CD4-positive, alpha-beta T cell treated with Interleukin-4 for 1 hour (primary cell): ENCODE measurements at regions not wholly inside any gene's neighbourhood (a gene's known extent, or its start where the extent isn't known, plus 50 kb on each side); places are given as distances from the start of the nearest gene placed in this dataset.
"Not testable (repeated sequence)": the region's sequence is repeated elsewhere in the genome, so short reads cannot be mapped to it uniquely, and the experiment has no call there.

Source experiments
- DNase-seq, 2 donors: peaks; one replicate each; pipeline ENCODE4 v3.0.0-alpha.2; 2020 to 2022

DNA sequence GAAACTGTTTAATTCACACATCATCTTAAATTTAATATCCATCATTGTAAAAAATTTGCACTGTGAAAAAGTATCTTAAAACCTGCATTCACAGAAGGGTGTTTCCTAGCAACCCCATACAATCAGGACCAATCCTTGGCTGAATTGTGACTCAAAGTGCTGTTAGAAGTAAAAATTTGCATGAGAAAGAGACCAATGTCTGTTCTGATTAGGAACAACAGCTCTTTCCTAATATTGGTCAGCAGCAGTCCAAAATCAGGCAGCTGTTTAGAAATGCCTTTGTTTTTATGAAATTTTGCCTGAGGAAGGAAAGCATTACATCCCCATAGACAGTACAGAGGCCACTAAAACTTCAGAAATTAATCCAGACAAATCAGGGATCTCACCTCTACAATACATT is 987.0 kb downstream of the HACE1 start:
- no peak for DNase-seq

GRCh38 chr6:103872233-103872632 is 987.5 kb downstream of the HACE1 start:
- DNase-seq: no peak

- no peak for DNase-seq
Observed at GRCh38 chr6:103870970-103871369, 988.7 kb downstream of the HACE1 start.

GRCh38 chr6:103862297-103862696 is 997.4 kb downstream of the HACE1 start:
- no peak for DNase-seq

DNA sequence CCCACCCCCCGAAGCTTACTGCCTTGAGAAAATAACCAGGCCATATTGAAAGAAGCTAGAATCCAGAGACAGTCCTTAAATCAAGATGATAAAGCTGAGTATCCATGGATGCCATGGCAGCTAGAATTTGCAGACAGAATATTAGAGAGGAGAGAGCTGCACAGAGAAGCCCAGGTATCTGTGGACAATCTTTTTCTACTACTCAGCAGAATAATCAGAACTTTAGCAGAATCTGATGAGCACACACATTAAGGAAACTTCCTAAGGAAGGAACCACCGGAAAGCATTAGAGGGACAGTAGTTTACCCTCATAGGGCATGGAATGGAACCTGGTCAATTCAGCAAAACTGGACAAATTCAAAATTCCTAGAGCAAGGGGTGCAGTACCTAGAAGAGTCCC is 1001.7 kb downstream of the HACE1 start:
- no peak for DNase-seq

DNA sequence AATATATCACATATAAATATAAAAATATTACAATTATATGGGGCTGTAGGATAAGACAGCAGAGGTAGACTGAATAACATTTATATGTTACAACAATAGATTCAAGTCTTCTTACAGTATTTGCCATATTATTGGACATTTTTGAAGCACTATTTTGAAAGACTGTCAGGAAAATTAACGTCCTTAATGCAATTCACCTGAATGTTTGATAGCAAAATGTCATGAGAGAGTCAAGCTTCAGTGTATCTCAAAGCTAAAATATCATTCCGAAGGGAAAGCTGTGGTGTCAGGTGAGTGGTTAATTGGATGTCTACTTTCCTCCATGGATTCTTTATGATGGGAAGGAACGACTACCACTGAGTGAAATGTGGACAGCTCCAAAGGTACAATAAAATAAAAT is 1004.0 kb downstream of the HACE1 start:
- DNase-seq: no peak

GRCh38 chr6:103854059-103854458 is 1005.7 kb downstream of the HACE1 start:
- DNase-seq: no peak

DNA sequence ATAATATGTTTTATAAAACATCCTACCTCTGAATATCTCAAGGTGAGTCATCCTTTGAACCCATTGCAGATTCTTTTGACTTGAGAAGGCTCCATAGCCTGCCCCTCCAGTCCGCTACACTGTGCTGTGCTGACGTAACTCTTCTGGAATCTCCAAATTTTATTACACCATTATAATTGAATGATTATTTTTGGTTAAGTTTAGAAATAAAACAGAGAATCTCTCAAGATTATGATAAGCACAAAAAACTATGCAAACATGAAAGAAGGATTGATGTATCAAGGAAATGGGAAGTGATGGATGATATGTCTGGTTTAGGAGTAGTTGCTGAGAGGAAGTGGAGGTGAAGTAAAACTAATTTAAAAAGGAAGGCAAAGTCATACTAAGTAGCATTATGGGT is 1021.3 kb downstream of the HACE1 start:
- DNase-seq: no peak

- no peak for DNase-seq
Observed at GRCh38 chr6:103826209-103826608, 1033.5 kb downstream of the HACE1 start.

DNA sequence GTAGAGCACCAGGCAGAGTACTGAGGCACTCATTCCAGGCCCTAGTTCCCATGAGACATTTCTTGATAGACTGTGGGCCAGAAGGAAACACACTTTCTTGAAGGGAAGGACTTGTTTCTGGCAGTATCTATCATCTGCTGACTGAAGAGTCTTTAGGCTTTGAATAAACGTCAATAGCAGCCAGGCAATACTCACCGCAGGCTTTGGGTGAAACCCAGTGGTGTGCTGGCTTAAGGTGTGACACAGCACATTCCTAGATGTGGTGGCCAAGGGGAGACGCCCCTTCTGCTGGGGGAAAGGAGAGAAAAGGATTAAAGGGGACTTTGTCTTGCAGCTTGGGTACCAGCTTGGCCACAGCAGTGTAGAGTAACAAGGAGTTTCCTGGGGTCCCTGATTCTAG is 1039.6 kb downstream of the HACE1 start:
- no peak for DNase-seq

DNA sequence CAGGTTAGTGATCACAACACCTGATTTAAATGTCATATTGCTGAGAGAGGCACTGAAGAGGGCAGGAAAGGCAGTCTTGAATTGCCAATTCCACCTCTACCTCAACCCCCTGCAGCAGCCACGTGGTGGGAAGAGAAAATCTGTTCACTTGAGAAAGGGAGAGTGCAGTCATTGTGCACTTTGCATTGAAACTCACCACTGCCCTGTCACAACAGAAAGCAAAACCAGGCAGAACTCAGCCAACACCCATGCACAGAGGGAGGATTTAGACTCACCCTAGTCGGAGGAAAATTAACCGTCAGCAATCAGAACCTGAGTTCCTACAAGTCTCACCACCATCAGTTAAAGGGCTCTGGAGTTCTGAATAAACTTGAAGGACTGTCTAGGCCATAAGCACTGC is 1040.2 kb downstream of the HACE1 start:
- no peak for DNase-seq

DNA sequence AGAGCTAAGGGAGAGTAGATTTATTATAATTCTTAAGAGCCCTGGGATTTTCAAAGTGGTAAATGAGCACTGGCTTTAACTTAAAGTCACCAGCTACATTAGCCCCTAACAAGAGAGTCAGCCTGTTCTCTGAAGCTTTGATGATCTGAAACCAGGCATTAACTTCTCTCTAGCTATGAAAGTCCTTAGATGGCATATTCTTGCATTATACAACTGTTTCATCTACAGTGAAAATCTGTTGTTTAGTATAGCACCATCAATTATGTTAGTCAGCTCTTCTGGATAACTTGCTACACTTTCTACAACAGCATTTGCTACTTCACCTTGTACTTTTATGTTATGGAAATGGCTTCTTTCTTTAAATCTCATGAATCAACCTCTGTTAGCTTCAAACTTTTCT is 1046.7 kb downstream of the HACE1 start:
- no peak for DNase-seq

- DNase-seq: not testable (repeated sequence)
Observed at GRCh38 chr6:103801901-103802479, 1057.7 kb downstream of the HACE1 start.

DNA sequence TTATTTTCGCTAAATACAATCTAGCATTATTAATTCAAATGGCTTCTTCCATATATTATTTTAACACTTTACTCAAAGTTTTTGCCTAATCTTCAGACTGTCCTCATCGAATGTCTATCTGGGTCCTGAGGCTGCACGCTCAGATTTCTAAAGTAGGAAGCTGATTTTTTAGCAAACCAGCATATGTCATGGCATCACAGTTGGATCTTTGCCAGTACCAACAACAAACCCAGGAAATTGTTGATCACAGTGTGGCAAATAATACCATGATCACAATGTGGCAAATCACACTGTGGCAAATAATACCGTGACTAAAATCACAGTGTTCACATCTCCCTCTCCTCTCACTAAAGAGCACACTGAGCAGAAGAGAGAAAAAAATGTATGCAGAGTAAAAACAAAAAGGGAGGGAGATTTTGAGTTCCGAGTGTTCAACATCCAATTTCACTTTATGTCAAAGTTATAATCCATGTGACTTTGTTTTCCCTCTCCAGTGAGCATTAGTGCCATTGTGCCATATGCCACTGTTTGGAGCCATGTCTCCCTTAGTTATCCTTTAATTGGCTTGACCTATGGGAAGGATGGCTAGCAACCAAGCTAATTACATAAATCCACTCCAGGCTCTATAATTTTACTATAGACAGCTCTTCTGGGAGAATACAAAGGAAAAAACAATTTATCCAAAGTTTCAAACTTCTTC is 1059.6 kb downstream of the HACE1 start:
- DNase-seq: no peak

DNA sequence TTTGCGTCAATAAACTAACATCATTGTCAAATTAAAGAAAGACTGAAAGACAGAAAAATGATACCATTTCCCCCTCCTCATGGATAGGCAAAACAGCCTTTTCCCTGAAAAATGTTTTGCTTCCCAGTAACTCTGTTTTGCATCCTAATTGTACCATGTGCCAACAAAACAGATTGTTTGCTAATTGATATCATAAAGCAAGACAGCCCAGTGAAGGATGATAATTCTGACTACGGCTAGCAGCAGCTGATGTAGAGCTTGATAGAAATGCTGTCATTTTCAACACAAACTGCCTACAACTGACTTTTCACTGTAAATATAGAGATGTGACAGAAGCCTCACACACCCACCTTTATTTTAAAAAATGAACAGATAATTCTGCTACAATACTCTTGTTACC is 1061.6 kb downstream of the HACE1 start:
- no peak for DNase-seq

DNA sequence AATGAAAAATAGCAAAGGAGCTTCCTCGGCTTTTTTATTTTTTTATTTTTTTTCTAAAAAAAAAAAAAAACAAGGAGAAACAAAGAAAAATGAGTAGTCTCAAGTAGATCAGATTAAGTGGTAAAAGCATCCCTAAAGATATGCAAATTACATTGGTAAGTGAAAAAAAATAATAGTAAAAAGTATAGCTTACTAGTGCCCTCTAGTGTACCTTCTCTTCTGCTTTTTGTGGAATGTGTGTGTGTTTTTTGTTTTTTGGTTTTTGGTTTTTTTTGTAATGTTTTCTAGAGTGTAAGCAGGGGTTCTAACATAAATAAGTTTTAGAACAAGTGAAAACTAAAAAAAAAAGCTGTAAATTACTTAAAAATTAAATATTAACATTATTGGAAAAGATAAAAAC is 1062.0 kb downstream of the HACE1 start:
- no peak for DNase-seq

DNA sequence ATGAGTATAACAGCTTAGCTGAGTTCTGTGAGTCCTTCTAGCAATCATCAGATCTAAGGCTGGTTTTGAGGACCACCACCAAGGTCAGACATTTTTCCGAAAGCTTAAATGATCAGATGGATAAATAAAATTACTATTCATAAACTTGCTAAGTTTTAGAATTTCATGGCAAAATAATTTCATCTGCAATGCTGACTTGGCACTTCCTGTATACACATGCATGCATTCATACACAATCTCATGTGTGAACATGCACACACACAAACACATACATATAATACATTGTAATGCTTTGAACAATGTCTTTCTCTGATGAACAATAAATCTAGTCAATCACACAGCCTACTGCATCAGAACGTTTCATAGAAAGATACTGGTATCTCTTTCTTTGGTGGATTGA is 1068.3 kb downstream of the HACE1 start:
- no peak for DNase-seq

GRCh38 chr6:103784117-103784516 is 1075.6 kb downstream of the HACE1 start:
- DNase-seq: no peak

DNA sequence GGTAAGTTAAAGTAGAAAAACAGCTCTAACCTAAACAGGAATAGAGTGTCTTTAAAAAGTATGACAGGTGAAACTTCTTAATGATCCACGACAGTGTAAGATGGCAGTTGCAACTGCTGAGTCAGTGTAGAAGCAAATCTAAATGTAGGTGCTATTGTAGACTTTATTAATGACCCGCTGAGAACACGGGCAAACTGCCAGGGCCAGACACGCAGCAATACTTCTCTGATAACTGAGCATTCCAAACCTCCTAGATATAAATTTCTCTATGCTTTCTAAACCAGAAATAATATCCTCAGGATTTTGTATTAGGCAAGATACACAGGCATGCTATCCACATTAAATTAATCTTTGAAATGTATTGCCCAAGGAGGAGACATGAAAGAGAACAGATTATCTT is 1076.4 kb downstream of the HACE1 start:
- no peak for DNase-seq

GRCh38 chr6:103769431-103769830 is 1090.3 kb downstream of the HACE1 start:
- DNase-seq: no peak

DNA sequence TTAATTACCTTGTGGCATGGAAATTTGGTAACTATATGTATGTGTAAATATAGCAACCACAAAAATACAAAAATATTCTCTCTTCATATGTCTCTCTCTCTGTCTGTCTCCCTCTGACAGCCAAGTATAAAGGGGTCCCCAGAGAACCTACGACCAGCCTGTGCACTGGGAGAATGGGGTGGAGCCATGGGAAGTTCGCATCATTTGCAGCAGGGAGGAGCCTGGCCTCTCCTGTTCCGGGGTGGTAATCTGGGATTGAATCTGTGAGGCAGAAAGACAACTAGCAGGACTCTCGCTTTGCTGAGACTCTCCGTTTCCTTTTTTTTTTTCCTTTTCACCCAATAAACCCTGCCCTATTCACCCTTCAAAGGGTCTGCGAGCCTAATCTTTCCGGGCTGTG is 1109.1 kb downstream of the HACE1 start:
- DNase-seq: no peak

DNA sequence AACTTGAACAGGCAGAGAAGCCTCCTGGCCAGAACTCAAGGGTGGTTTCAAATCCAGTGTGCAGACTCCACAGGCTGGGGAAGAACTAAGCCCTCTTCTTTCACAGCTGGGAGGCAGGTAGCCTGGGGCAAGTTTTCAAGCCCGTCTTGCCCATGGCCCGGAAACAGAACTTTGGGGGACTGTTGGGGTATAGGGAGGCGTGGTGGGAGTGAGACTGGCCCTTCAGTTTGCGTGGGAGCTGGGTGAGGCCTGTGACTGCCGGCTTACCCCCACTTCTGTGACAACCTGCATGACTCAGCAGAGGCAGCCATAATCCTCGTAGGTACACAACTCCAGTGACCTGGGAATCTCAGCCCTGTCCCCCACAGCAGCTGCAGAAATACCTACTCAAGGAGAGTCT is 1125.7 kb downstream of the HACE1 start:
- no peak for DNase-seq

- DNase-seq: no peak
Observed at GRCh38 chr6:103729658-103730057, 1130.1 kb downstream of the HACE1 start.

DNA sequence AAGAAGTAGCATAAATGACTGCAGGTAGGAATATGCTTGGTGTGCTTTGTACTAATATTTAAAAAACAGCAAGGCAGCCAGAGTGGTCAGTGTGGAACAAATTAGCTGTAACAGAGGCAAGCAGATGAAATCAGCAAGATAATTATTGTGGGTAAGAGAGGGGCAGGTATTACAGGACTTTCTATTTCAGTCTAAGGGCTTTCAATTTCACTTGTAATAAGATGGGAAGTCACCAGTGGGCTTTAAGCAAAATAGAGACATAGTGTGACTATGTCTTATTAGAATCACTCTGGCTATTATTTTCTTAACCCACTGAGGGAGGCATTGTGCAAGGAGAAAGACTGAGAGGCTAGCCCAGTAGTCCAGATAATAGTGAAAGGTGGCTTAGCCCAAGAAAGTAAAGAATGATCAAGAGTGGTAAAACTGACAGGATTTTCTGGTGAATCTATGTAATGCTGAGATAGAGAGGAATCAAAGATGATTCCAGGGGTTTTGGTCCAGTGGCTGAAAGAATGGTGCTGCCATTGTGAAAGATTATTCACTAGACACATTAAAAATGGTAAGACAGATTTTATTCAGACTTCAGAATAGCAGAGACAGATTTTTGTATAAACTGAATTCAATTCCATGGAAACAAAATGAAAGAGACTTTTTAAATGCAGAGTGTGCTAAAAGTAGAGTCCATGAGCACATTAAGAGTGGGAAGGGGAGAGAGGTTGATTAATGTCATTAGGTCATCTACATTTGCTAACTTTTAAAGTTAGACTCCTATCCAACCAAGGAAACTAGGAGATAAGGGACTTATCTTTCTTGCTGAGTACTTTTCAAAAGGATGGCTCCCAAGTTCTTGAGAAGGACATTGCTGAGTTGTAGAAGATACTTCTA is 1136.0 kb downstream of the HACE1 start:
- no peak for DNase-seq
